NCI-H1048 (cell line): ENCODE measurements at regions not wholly inside any gene's neighbourhood (a gene's known extent, or its start where the extent isn't known, plus 50 kb on each side); places are given as distances from the start of the nearest gene placed in this dataset.

Experiments used
- DNase-seq: peaks from one replicate; lab custom pipeline; 2025; lab: John Stamatoyannopoulos, UW

DNA sequence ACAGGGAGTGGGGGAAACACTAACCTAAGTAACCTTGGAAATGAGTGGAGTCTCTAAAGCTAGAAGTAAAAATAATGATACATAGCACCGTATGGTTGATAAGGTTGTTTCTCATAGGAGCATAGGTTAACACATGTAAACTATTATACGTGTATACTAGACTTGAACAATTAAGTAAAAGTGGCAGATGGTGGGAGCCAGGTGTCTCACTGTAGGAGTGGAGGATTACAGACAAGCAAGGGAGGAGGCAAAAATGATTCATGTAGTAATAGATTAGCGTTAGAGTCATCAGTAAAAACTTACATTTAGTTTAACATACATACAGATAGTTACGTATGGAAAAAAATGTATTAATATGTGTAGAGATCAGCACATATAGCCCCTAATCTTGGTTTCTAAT lies 138.4 kb upstream of the DSCAM start:
- DNase-seq: no peak

DNA sequence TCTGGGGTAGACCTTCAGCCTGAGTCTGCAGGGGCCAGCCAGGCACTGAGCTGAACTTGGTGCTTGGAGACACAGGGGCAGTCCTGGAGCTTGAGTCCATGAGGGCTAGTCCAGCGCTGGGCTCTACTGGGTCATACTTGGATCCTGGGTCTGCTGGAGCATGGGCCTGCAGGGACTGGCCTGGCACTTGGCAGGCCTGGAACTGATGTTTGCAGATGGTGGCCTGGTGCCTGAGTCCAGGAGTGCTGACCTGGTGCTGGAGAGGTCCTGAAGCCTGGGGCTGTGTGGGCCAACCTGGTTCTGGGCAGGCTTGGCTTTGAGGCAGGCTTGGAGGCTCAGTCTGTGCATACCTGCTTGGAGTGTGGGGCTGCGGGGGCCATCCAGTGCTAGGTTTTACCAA lies 143.4 kb upstream of the DSCAM start:
- no peak for DNase-seq

DNA sequence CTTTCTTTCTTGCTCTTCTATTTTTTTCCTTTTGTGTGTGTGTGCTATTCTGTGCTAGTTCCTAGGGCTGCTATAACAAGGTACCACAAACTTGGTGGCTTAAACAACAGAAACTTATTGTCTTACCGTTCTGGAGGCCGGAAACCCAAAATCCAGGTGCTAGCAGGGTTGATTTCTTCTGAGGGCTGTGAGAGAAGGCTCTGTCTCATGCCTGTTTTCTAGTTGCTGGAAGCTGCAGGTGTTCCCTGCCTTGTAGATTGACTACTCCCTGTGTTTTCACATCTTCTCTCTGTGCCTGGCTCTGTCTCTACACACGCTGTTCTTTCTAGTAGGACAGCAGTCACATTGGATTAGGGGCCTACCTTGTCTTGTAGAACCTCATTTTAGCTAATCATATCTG lies 150.9 kb upstream of the DSCAM start:
- DNase-seq: no peak

DNA sequence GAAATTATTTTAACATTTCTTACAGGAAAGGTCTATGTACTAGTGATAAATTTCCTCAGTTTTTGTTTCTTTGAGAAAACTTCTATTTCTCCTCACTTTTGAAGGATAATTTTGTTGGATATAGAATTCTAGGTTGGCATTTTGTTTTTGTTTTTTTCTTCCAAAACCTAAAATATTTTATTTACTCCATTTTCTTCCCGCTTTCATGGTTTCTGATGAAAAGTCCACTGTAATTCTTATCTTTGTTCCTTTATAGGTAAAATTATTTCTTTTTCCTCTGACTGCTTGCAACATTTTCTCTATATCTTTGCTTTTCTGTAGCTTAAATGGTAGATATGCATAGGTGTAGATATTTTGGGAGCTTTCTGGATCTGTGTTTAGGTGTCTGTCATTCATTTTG lies 153.9 kb upstream of the DSCAM start:
- DNase-seq: no peak

DNA sequence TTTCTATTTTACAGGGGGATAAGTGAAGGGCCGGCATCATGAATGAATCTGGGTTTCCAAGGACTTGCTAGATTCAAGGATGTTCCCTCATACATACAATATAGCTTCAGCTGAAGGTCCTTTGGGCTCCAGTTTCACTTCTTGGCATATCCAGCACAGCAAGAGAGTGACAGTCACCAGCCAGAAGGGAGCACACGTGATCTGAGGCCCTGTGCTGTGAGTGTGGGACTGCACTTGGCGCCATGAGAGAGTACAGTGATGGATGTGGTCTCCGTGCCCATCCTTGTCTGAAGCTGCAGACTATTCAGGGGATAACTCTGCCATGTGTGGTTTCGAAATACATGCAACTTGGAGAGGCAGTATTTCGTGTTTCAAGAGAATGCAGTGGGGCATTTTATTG lies 159.7 kb upstream of the DSCAM start:
- DNase-seq: no peak

DNA sequence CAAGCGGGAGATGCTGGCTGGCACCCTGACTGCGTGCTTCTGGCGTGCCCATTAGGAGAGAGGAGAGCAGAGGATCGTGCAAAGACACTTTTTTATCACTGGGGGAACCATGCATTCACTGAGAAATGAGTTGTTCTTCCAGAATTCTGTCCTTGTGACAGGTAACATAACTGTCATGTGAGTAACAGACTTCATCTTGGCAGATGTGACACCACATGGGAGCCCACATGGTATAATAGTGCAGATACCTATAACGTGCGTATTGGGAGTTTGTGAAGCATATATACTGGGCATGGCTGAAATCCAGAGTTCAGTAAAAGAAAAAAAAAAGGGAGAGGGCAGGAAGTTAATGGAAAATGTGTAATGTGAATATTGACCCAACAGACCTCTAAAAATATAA lies 159.6 kb upstream of the BACE2 start:
- DNase-seq: no peak

DNA sequence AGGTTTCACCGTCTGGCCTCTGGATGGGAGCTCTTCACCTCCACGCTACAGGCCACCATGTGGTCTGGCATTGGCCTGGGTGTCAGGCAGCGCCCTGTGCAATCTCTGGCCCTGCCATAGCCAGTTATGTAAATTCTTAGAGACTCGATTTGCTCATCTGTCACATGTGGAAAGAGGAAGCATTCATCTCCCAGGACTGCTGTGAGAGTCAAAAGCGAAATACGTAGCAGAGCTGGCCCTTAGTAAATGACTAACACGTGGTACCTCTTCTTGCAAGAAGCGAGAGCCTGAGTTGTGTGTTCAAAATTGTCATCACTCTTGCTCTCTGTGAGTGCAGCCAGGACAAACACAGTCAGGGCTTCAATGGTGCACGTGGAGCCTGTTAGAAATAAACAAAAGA lies 159.0 kb upstream of the BACE2 start:
- DNase-seq: no peak

DNA sequence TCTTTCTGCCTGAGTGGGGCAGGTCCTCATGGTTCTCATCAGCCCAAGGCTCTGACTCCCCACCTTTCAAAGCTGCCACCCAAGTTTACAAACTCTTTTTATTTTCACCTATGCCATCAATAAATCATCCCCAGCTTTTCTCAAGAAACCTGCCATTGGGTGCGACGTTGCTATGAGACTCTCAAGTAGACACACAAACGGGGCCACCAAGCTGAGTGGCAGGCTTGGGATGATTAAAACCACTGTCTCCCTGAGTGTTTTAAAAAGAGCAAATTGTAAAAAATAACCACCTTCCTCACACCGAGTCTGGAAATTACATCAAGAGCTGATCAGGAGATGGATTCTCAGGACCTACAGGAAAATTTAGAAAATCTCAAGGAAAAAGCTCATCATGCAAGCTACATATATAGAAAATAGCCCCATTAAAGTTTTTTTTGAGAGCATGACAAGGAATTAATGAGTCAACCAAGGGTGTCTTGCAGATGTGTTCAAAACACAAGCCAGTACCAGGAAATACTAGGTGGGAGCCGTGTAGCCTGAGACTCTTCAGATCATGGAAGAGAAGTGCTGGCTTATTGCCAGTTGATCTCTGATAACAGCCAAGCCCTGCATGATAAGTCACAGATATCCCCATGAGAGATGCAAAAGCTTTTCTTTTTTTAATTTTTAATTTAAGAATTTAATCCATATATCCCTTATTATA lies 158.4 kb upstream of the BACE2 start:
- no peak for DNase-seq

DNA sequence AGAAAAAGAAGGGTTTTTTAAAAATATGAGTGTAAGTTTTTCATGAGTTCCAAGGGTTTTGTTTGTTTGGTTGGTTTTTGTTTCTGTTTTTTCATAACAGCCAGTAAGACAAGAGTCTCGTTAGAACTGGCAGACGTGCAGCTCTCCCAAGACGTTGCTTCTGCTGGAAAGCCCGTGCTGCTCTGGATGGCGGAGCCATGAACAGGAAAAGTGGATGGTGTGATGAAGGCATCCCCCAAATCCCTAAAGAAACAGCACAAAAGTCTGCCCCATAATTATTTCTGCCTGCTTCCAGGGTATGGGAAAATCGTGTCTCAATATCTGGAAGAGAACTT lies 157.9 kb upstream of the BACE2 start:
- DNase-seq: no peak

DNA sequence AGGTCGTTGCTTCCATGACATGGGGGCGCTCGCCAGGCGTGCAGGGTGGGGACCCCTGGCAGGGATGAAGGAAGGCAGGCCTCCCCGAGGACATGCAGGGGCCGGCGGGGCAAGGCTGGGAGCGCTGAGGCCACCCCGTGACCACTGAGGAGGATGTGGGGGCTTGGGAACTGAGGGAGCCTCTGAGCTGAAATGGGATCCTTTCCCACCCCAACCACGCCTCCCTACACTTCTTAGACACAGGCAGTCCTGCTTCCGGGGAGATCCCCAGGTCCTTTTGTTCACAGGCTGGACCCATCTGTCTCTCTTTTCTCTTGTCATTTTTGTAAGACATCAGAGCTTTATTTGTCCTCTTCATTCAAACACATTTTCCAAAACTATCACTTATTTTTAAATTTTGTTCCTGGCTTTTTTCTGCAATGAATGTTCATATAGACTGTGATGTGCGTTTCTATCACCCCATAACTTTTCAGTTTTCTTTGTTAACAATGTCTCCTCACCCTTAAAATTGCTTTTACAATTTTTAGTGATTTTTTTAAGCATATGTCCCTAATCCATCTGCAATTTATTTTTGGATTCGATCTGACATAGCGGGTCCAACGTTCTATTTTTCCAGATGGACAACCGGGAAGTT lies 156.7 kb upstream of the BACE2 start:
- no peak for DNase-seq

DNA sequence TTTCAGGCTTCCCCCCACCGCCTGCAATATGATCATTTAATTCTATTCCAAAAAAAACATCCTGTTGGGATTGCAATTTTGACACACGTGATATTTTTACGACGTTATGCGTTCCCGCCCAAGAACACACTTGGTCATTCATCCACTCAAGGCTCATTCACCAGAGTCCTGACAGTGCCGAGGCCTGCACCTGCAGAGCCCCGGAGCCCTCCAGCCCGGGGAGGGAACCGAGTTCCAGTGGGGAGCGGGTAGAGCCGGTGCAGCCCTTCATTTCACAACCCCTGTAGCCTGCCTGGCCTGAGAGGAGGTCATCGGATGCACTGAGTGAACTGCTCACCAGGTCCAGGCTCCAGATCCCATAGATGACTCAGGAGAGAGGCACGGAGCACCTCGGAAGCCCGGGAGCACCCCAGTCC lies 156.0 kb upstream of the BACE2 start:
- DNase-seq: no peak

DNA sequence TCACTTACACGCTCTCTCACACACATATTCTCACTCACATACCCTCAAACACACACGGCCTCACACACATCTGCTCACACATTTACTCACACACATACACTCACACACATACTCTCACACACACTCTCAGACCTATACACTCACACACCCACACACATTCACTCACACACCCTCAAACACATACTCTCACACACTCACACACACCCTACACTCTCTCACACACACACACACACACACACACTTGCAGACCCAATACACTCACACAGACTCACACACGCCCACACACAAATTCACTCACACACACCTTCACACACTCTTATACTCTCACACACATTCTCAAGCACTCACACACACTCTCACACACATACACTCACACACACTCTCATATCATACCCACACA lies 155.5 kb upstream of the BACE2 start:
- no peak for DNase-seq

DNA sequence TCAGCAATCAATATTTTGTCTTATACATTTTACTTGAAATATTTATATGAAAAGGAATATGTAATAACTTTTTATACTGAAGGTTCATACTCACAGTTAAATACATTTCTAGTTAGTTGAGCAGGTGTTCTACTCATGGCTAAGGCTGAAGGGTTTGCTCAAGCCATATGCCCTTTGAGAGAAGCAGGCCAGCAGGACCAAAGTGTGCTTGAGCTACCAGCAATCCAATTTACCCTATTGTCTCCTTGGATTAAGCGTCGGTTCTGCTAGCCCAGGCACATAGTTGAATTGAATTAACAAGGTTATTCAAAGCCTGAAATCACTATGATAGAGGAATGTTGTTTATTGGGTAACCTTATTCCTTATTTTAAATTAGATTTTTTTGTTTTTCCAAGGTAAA lies 151.5 kb upstream of the BACE2 start:
- no peak for DNase-seq

DNA sequence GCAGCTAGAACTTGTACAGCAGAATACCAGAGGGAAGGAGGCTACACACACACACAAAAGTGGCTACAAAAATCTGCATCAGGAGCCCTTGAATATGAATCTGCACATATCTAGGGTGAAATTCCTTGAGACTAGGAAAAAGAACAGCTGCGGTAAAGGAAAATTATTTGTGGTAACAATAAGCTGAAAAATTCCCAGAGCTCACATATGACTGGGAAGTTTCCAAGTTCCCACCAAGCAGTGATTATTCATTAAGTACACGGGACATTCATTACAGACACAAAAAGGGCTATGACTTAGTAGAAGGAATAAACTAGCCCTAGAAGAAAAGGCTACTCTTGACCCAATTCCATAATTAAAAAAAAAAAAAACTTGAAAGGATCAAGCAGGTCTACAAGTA lies 149.5 kb upstream of the BACE2 start:
- DNase-seq: no peak

DNA sequence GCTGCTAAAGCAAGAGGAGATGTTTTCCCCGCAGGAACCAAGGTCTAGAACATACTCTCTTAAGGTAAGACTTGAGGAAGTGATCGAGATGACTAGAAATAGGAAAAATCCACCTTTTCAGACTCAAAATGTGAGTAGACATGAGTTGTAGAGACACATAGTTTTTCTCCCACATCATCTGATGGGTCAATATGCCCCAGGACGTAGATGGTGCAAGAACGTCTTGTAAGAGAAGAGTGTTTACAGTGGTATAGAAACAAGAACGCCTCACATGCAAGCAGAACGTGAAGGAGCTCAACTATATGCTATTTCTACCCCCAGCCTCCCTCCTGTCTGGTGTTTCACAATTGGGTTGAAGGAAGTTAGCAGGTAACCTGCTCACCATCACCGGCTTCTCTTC lies 144.0 kb upstream of the BACE2 start:
- DNase-seq: no peak

DNA sequence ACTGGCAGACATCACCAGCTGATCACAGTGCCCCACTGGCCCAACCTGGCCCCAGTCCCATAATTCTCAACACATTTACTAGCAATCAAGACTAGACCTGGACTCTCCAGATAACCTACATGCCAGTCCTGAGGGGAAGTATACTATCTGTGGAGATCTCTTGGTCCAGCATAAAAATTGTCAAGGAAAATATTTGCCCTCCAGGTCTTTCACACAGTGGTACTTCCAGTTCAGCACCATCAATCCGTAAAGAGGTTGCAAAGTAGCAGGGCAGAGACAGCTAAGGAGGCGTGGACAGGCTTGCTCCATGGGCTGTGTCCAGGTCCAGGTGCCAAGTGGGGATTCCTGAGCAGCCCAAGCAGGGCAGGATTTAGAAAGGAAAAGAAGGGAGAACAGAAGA lies 143.6 kb upstream of the BACE2 start:
- DNase-seq: no peak

DNA sequence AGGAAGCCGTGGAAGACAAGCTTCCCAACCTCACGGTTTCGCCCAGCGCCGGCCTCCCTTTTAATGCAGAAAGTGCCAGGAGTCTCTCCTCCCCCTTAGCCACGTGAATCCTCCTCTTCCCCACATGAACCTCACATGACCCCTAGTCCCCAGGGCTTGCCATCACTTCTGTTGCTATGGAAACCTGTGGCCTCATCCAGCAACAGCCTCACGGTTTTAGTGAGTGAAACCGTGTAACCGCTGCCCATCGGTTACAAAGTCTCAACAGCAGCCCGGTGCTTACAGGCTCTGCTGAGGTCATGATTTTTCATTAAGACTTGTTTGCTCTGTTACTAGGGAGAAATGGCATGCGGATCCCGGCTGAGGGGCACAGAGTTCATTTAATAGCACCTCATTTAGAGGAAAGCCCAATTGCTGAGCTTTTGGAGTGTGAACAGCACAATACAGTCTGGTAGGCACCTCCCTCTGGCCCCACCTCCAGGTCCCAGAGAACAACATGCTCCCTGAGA lies 143.2 kb upstream of the BACE2 start:
- no peak for DNase-seq

DNA sequence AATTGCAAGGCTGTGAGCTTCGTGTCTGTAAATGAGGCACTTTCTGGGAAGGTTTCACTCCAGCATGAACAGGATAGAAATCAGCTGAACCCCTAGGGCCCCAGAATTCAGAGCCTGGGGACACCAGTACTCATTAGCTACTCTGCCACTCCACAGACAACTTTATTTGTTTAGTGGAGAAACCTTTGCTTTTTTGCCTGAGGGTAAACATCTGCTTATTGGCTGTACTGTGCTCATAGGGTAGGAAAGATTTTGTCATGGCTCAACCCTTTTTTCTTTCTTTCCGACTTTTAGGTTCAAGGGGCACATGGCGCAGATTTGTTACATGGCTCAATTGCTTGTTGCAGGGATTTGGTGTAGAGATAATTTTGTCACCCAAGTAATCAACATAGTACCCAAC lies 138.4 kb upstream of the BACE2 start:
- no peak for DNase-seq

DNA sequence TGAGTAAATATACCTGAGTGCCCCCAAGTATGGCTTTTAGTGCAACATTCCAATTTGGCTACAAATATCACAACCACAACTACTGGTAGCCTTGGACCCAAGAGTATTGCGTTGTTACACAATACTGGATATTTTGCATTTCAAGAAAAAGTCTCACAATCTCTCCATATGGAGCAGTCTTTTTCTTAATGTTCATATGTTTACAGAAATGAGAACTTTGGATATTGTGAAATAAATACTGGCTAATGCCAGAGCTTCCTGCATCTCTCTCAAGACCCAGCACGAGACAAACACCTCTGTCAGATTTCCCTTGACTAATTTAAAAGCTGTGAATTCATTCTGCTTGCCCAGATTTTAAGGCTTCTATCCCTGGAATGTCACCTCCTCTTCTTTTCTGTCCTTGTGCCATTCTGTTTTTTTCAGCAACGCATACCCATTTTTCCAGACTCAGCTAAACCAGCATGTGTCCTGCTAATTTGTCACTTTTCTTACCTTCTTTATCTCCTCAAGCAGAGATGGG lies 136.2 kb upstream of the BACE2 start:
- no peak for DNase-seq

DNA sequence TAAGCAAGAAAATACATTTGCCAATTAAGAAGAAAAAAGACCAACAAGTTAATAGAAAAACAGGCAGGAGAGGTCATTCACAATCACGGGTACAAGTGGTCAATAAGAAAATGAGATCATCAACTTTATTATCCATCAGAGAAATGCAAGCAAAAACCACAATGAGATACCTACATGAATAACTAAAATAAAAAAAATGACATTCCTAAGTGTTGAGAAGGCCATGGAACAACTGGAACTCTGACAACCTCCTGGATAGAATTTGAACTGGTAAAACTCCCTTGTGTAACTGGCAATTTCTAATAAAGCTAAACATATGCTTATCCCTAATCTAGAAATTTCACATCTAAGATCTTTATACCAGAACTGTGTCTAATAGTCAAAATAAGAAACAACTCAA lies 135.4 kb upstream of the BACE2 start:
- no peak for DNase-seq

DNA sequence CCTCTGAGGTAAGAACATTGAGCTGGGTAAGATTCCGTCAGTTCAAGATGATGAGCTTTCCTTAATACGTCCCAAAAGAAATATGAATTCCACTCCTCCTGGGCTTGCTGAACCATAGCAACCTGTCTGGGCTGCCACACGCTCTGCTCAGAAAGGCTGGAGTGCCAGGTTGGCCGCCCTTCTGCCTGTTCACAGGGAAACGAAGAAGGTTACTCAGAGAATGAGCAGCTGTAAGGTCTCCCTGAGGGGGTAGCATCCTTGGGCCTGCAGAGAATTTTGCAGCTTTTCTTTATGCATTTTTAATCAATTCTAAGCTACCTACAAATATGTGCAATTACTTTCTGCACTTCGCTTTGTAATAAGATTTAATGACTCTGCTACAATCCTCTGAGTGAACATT lies 130.7 kb upstream of the BACE2 start:
- DNase-seq: no peak

DNA sequence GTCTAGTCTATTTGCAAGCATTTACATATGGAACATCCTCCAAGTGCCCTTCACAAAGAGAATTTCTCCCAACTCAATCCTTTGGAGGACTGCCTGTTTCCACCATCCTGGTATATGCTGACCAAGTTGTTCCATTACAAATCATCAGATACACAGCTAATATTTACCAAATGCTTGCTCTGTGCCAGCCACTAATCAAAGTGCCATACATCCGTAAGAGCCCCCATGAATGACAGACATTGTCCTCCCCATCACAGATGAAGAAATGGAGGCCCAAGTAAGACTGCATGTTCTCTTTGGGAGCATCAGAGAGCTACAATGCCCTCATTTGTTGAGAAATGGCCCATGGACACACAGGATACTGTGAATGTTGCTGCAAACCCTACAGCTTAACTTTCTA lies 130.0 kb upstream of the BACE2 start:
- no peak for DNase-seq

DNA sequence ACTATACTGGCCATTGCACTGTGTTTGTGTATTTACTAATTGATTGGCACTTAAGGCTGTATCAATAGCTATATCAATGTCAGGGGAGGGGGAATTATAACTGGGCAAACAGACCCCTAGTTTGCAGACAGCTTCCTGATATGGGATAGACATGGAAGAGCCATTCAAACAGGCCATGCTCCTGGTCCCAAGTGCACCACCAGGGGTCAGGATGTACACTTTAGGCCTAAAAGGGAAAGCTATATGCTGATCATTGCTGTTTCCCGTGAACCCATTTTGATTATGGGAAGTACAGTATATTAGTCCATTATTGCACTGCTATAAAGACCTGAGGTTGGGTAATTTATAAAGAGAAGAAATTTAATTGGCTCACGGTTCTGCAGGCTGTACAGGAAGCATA lies 124.9 kb upstream of the BACE2 start:
- DNase-seq: no peak
